ENCODE measurements at regions not wholly inside any gene's neighbourhood (a gene's known extent, or its start where the extent isn't known, plus 50 kb on each side); places are given as distances from the start of the nearest gene placed in this dataset.

DNA sequence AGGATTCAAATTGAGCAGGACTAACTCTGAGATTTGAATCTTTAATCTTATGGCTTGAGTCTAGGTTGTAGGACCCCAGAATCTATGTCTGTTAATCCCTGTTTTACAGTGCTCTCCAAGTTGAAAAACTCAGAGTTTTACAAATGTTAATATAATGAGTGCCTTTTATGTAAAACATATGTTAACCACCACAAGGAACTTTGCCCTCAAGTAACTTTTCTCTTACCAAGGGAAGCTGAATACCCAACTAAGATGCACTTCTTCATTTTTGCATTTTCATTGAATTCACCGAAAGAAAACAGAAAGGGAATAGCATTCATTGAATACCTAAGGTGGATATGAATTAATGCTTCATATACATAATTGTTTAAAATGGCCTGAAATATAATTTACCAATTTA lies 338.1 kb downstream of the RPRM start:
- TF ChIP-seq, protein P1, sequence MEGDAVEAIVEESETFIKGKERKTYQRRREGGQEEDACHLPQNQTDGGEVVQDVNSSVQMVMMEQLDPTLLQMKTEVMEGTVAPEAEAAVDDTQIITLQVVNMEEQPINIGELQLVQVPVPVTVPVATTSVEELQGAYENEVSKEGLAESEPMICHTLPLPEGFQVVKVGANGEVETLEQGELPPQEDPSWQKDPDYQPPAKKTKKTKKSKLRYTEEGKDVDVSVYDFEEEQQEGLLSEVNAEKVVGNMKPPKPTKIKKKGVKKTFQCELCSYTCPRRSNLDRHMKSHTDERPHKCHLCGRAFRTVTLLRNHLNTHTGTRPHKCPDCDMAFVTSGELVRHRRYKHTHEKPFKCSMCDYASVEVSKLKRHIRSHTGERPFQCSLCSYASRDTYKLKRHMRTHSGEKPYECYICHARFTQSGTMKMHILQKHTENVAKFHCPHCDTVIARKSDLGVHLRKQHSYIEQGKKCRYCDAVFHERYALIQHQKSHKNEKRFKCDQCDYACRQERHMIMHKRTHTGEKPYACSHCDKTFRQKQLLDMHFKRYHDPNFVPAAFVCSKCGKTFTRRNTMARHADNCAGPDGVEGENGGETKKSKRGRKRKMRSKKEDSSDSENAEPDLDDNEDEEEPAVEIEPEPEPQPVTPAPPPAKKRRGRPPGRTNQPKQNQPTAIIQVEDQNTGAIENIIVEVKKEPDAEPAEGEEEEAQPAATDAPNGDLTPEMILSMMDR (IDR thresholded peaks at IDR 0.05; ENCODE audit: borderline replicate concordance, extremely low read depth, low read length, poor library complexity, severe bottlenecking) = no peak
- TF ChIP-seq EZH2 (IDR thresholded peaks at IDR 0.05; ENCODE audit: borderline replicate concordance, low read depth, low read length, severe bottlenecking) = no peak

Data from DND-41 (cell line).